C4-2B (cell line): ENCODE measurements at regions not wholly inside any gene's neighbourhood (a gene's known extent, or its start where the extent isn't known, plus 50 kb on each side); places are given as distances from the start of the nearest gene placed in this dataset.

ENCODE experiments used
- ZFX ChIP-seq: fragments of 450-650 bp; IDR thresholded peaks from 2 replicates; pipeline ENCODE4 v1.6.1; 2017
- TF ChIP-seq, protein P1 (sequence below): fragments of 450-650 bp; conservative IDR thresholded peaks from 2 replicates; pipeline ENCODE4 v1.5.1; 2017; ENCODE audit warnings: mild to moderate bottlenecking

DNA sequence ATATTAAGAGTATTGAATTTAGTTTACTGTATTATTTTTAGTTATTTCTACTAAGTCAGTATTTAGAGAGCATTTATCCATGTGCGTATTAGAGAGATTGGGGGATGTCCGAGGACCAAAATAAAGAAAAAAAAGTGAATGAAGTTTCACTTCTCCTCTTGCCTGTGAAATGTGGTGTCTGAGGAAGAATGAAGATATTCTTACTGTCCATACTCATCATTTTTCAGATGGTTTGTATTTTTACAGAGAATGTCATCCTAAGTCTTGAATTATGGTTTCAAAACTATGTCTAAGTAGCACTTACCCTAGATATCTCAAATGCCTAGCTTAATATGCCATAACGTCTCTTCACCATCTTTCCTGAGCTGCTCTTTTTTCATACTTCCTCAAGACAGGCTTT lies 854.3 kb downstream of the C4orf33 start:
- TF ChIP-seq, protein P1, sequence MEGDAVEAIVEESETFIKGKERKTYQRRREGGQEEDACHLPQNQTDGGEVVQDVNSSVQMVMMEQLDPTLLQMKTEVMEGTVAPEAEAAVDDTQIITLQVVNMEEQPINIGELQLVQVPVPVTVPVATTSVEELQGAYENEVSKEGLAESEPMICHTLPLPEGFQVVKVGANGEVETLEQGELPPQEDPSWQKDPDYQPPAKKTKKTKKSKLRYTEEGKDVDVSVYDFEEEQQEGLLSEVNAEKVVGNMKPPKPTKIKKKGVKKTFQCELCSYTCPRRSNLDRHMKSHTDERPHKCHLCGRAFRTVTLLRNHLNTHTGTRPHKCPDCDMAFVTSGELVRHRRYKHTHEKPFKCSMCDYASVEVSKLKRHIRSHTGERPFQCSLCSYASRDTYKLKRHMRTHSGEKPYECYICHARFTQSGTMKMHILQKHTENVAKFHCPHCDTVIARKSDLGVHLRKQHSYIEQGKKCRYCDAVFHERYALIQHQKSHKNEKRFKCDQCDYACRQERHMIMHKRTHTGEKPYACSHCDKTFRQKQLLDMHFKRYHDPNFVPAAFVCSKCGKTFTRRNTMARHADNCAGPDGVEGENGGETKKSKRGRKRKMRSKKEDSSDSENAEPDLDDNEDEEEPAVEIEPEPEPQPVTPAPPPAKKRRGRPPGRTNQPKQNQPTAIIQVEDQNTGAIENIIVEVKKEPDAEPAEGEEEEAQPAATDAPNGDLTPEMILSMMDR: no peak
- TF ChIP-seq ZFX: no peak
